HL-60 (cell line): ENCODE measurements at regions not wholly inside any gene's neighbourhood (a gene's known extent, or its start where the extent isn't known, plus 50 kb on each side); places are given as distances from the start of the nearest gene placed in this dataset.

Experiments
- DNase-seq, 2 experiments: peaks; one replicate each; pipeline ENCODE4 v3.0.0-alpha.2; 2010 to 2020; ENCODE audit warnings: low read depth in 1 of 2, low spot score in 1 of 2
- H3K27ac ChIP-seq: fragments of 250-450 bp; sonication (Bioruptor Pico); replicated peaks from 2 replicates; pipeline ENCODE4 v1.5.1; 2020; ENCODE audit warnings: mild to moderate bottlenecking, moderate library complexity
- H3K27me3 ChIP-seq: fragments of 250-450 bp; sonication (Bioruptor Pico); 2 replicates; pipeline ENCODE4 v1.5.1; 2021; ENCODE audit warnings: mild to moderate bottlenecking, moderate library complexity; ENCODE audit not compliant: insufficient read depth, poor library complexity, severe bottlenecking
- H3K4me3 ChIP-seq: replicated peaks from 2 replicates; pipeline ENCODE4 v1.5.1; 2011; ENCODE audit warnings: mild to moderate bottlenecking, control low read depth, low read length; ENCODE audit not compliant: insufficient read depth
- CTCF ChIP-seq: IDR thresholded peaks from one replicate; pipeline ENCODE4 v1.5.1; 2011; ENCODE audit warnings: low read length, control low read depth, inconsistent platforms; ENCODE audit not compliant: insufficient read depth
- GABPA ChIP-seq: IDR thresholded peaks from 2 replicates; pipeline ENCODE4 v1.6.1; 2012; ENCODE audit warnings: low read depth
- POLR2AphosphoS5 ChIP-seq: IDR thresholded peaks from 2 replicates; pipeline ENCODE4 v1.6.1; 2012; ENCODE audit warnings: low read depth
- REST ChIP-seq: IDR thresholded peaks from 2 replicates; pipeline ENCODE4 v1.6.1; 2012; ENCODE audit warnings: low read depth; ENCODE audit not compliant: insufficient replicate concordance
- SPI1 ChIP-seq: IDR thresholded peaks from 2 replicates; pipeline ENCODE4 v1.6.1; 2012; ENCODE audit warnings: low read depth, mild to moderate bottlenecking, borderline replicate concordance

GRCh38 chr2:220202066-220202465 is 574.6 kb downstream of the SLC4A3 start:
- Histone ChIP-seq H3K4me3 (no peak overlapping the region), H3K27me3 (no peaks in the 10 kb centered on the region), H3K27ac (no peak overlapping the region)
- DNase-seq: no peak
- no peak for TF ChIP-seq POLR2AphosphoS5
- no peak for TF ChIP-seq CTCF
- TF ChIP-seq REST: no peak
- TF ChIP-seq GABPA: no peak
- no peak for TF ChIP-seq SPI1

GRCh38 chr2:220209093-220209492 is 581.7 kb downstream of the SLC4A3 start:
- no peak for DNase-seq
- TF ChIP-seq POLR2AphosphoS5 (no peak), REST (no peak), CTCF (no peak), GABPA (no peak), SPI1 (no peak)
- Histone ChIP-seq H3K27me3 (no peaks in the 10 kb centered on the region), H3K27ac (no peak overlapping the region), H3K4me3 (no peak overlapping the region)

- Histone ChIP-seq H3K4me3 (no peak overlapping the region), H3K27ac (no peak overlapping the region), H3K27me3 (no peaks in the 10 kb centered on the region)
- no peak for DNase-seq
- TF ChIP-seq CTCF: no peak
- TF ChIP-seq GABPA: no peak
- no peak for TF ChIP-seq POLR2AphosphoS5
- no peak for TF ChIP-seq REST
- no peak for TF ChIP-seq SPI1
These were observed 582.3 kb downstream of the SLC4A3 start for GRCh38 chr2:220209751-220210150.
